NOMO-1 (cell line): ENCODE measurements at regions not wholly inside any gene's neighbourhood (a gene's known extent, or its start where the extent isn't known, plus 50 kb on each side); places are given as distances from the start of the nearest gene placed in this dataset.
"Not testable (repeated sequence)": the region's sequence is repeated elsewhere in the genome, so short reads cannot be mapped to it uniquely, and the experiment has no call there.

Experiments
- DNase-seq, 2 experiments: peaks; one replicate each; lab custom pipeline; 2025; ENCODE audit not compliant: unreplicated experiment in 2 of 2; lab: John Stamatoyannopoulos, UW

GRCh38 chr4:91653067-91653466 lies 650.7 kb upstream of the GRID2 start:
- no peak for DNase-seq

GRCh38 chr4:91681091-91681490 lies 622.7 kb upstream of the GRID2 start:
- no peak for DNase-seq

- DNase-seq = no peak
Observed at GRCh38 chr4:91681544-91681943, 622.2 kb upstream of the GRID2 start.

GRCh38 chr4:91684955-91685354 lies 618.8 kb upstream of the GRID2 start:
- DNase-seq = no peak

GRCh38 chr4:91688413-91688812 lies 615.4 kb upstream of the GRID2 start:
- DNase-seq = no peak

GRCh38 chr4:91699691-91700090 lies 604.1 kb upstream of the GRID2 start:
- not testable (repeated sequence) for DNase-seq

- DNase-seq = no peak
Observed at GRCh38 chr4:91729851-91730250, 573.9 kb upstream of the GRID2 start.

GRCh38 chr4:91734682-91735081 lies 569.1 kb upstream of the GRID2 start:
- DNase-seq = no peak

- not testable (repeated sequence) for DNase-seq
Observed at GRCh38 chr4:91738831-91739230, 564.9 kb upstream of the GRID2 start.

- no peak for DNase-seq
Observed at GRCh38 chr4:91746551-91746950, 557.2 kb upstream of the GRID2 start.

- no peak for DNase-seq
Observed at GRCh38 chr4:91751961-91752360, 551.8 kb upstream of the GRID2 start.

GRCh38 chr4:91754716-91755115 lies 549.0 kb upstream of the GRID2 start:
- no peak for DNase-seq

GRCh38 chr4:91758487-91758886 lies 545.3 kb upstream of the GRID2 start:
- DNase-seq = no peak

GRCh38 chr4:91764085-91764484 lies 539.7 kb upstream of the GRID2 start:
- DNase-seq = no peak

GRCh38 chr4:91769912-91770311 lies 533.9 kb upstream of the GRID2 start:
- no peak for DNase-seq

GRCh38 chr4:91791631-91792030 lies 512.1 kb upstream of the GRID2 start:
- not testable (repeated sequence) for DNase-seq

- no peak for DNase-seq
Observed at GRCh38 chr4:91795947-91796346, 507.8 kb upstream of the GRID2 start.

GRCh38 chr4:91812319-91812718 lies 491.4 kb upstream of the GRID2 start:
- DNase-seq = no peak

GRCh38 chr4:91824773-91825172 lies 479.0 kb upstream of the GRID2 start:
- DNase-seq = no peak

- no peak for DNase-seq
Observed at GRCh38 chr4:91826186-91826585, 477.6 kb upstream of the GRID2 start.

- no peak for DNase-seq
Observed at GRCh38 chr4:91827914-91828313, 475.9 kb upstream of the GRID2 start.

- DNase-seq = no peak
Observed at GRCh38 chr4:91829531-91829930, 474.2 kb upstream of the GRID2 start.

- no peak for DNase-seq
Observed at GRCh38 chr4:91830681-91831395, 472.9 kb upstream of the GRID2 start.
